GM12878 (cell line): ENCODE measurements at regions not wholly inside any gene's neighbourhood (a gene's known extent, or its start where the extent isn't known, plus 50 kb on each side); places are given as distances from the start of the nearest gene placed in this dataset.

Experiments
- CREB1 ChIP-seq: IDR thresholded peaks from 2 replicates; pipeline ENCODE4 v1.6.1; 2012; ENCODE audit warnings: low read depth, mild to moderate bottlenecking, inconsistent platforms
- MXI1 ChIP-seq: fragments of 150-350 bp; IDR thresholded peaks from 2 replicates; pipeline ENCODE4 v1.6.1; 2011; ENCODE audit warnings: low read depth, mild to moderate bottlenecking, inconsistent platforms, low read length, improper control_type of control experiment
- NFYA ChIP-seq: IDR thresholded peaks from 2 replicates; pipeline ENCODE4 v1.6.1; 2011; ENCODE audit warnings: low read depth, mild to moderate bottlenecking, low read length, improper control_type of control experiment, borderline replicate concordance
- POLR2A ChIP-seq: IDR thresholded peaks from 2 replicates; pipeline ENCODE4 v1.6.1; 2011; ENCODE audit warnings: low read depth, mild to moderate bottlenecking, low read length
- POU2F2 ChIP-seq: IDR thresholded peaks from 3 replicates; pipeline ENCODE4 v1.6.1; 2011; ENCODE audit warnings: low read depth, mild to moderate bottlenecking, low read length, borderline replicate concordance
- RBBP5 ChIP-seq: fragments of 200-600 bp; sonication (generic); conservative IDR thresholded peaks from 2 replicates; pipeline ENCODE4 v1.6.1; 2016
- RCOR1 ChIP-seq: conservative IDR thresholded peaks from 2 replicates; pipeline ENCODE4 v1.6.1; 2012; ENCODE audit warnings: low read depth, low read length, improper control_type of control experiment
- RELA ChIP-seq: fragments of 450-650 bp; IDR thresholded peaks from 2 replicates; pipeline ENCODE4 v1.8.0; 2014; ENCODE audit warnings: borderline replicate concordance; ENCODE audit not compliant: partially characterized antibody
- ZBTB33 ChIP-seq: fragments of 450-650 bp; IDR thresholded peaks from 2 replicates; pipeline ENCODE4 v1.6.1; 2017; ENCODE audit warnings: mild to moderate bottlenecking

- TF ChIP-seq POLR2A (no peak), RBBP5 (no peak), NFYA (no peak), RCOR1 (no peak), POU2F2 (no peak), MXI1 (no peak), ZBTB33 (no peak), CREB1 (no peak), RELA (no peak)
Observed at GRCh38 chr2:11027195-11027594, 115.5 kb downstream of the KCNF1 start.
